CD4-positive, alpha-beta T cell treated with Interleukin-2 at 100 ng/mL for 4 hours (primary cell): ENCODE measurements at regions not wholly inside any gene's neighbourhood (a gene's known extent, or its start where the extent isn't known, plus 50 kb on each side); places are given as distances from the start of the nearest gene placed in this dataset.
"Not testable (repeated sequence)": the region's sequence is repeated elsewhere in the genome, so short reads cannot be mapped to it uniquely, and the experiment has no call there.

Source experiments
- DNase-seq: peaks from one replicate; pipeline ENCODE4 v3.0.0-alpha.2; 2020; ENCODE audit warnings: low spot score

DNA sequence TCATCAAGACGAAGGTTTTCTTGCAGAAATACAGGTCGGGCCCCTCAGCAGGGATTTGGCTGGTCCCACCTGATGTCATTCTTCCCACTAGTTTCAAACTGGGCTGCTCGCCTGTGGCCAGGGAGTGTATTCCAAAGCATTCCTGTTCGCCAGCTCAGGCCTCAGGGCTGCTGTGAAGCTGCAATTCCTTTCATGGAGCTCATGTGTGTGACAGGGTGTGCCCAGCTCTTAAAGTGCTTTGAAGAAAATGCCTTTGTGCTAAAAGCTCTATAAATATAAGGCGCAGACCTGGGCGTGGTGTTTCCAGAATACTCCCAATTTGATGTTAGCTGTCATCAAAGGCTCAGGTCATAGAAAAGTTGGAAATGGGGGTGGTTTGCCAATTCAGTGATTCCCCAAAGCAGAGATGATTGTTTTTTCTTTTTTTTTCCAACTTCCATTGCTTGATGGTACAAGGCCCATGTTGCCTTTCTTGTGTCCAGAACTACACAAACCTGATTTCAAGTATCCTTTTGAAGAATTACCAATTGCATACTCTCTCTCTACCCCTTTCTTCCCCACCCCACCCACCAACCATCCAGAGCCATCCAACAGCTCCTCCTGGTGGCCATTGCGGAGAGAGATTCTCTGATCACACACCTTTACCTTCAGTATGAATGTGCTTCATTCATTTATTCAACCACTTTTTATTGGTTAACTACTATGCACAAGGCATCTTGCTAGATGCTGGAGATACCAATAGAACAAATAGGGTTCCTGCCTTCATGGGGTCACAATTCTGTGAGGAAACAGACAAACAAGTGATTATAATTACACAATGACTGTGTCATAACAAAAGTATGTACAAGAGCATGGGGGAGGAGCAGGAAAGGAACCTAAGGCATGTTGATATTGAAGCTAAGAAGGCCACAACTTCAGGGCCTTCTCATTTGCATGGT is 297.3 kb upstream of the LYZL1 start:
- DNase-seq = peak; percentile 14

DNA sequence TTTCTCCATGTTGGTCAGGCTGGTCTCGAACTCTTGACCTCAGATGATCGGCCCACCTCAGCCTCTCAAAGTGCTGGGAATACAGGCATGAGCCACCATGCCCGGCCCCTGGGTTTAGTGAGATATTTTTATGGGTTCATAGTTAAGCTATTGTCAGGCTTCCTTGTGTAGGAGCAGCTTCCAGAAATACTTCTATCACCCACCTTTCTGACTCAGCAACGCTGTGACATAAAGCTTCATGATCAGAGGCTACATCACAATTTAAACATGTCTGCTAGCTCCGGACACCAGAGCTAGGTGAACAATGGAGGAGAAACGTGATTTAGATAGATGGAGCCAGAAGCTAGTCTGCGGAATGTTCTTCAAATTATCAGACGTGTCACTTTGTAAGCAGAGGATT is 295.8 kb upstream of the LYZL1 start:
- no peak for DNase-seq

DNA sequence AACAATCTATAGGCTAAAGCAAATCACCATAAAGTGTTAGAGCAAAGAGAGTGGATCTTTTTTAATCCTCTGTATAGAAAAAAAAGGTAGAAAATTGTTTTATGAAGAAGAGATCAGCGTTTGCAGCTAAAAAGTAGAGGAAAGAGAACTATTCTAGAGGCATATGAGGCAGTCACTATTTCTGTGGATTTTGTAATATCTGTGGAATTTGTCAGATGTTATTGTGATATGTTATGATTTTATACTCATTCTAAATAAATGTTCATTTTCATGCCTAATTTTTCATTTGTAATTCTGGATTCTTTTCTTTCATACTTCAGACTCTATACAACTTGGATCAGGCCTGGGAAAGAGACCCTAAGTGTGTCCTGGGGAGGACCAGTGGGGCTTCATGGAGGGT is 295.0 kb upstream of the LYZL1 start:
- DNase-seq = no peak

DNA sequence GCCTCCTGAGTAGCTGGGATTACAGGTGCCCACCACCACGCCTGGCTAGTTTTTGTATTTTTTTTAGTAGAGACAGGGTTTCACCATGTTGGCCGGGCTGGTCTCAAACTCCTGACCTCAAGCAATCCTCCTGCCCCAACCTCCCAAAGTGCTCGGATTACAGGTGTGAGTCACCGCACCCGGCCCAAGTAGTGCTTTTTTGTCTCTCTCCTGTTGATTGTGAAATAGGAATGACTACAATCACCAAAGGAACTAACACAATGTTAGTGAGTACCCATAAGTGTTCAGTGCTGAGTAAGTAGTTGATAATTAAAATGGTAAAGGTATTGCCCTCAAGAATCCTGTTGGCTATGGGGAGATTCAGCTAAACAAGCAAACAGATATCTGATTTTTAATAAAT is 294.1 kb upstream of the LYZL1 start:
- not testable (repeated sequence) for DNase-seq

DNA sequence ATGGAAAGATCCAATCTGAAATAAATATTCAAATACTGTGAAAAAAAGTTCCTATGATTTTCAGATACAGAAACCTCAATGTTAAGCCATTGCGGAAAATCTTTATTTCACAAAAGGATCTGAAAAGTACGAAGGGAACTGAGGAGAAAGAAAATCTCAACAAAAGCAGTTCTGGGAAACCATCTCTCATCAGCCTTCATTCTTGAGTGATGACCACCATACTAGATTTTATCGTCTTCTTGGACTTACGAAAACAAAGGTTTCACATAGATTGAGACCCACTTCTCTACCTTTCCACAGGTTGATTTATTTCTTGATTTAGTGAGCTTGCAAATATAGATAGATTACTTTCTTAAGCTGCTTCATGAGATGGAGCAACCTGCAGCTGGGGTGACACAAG is 293.4 kb upstream of the LYZL1 start:
- DNase-seq = no peak

DNA sequence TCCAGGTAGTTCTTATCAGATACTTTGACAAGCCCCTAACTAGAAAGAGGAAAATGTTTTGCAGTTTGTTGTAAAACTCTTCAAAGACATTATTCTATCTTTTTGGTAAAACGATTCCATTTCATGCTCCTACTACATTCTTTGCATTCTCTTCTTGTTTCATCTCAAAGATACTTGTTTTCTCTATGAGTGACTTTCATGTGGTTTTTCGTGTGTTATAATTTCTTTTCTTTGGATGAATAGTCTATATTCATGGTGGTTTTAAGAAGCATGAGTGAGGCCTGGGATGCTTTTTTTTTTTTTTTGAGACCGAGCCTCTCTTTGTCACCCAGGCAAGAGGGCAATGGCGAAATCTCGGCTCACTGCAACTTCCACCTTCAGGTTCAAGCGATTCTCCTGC is 292.5 kb upstream of the LYZL1 start:
- DNase-seq = no peak

DNA sequence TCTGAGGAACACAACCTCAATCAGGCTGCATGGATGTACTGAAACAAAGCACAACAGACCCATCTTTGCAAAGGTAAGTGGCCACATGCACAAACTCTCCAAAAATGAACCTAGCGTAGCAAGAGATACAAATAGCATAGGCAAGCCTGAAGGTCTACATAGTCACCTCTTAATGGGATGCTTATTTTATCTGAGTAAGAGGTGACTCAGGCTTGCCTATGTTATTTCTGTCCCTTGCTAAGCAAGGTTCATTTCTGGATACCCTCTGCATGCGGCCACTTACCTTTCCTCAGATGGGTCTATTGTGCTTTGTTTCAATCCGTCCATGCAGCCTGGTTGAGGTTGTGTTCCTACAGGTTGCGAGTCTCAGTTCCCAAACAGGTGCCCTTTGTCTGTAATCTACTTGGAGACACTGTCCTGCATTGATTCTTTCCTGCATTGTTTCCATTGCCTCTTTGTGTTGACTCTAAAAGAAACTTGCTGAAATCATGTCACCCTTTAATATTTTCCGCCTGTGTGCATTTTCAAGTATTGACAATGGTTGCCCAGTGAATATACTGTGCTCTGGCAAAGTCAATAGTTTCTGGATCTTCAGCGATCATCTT is 291.8 kb upstream of the LYZL1 start:
- no peak for DNase-seq

DNA sequence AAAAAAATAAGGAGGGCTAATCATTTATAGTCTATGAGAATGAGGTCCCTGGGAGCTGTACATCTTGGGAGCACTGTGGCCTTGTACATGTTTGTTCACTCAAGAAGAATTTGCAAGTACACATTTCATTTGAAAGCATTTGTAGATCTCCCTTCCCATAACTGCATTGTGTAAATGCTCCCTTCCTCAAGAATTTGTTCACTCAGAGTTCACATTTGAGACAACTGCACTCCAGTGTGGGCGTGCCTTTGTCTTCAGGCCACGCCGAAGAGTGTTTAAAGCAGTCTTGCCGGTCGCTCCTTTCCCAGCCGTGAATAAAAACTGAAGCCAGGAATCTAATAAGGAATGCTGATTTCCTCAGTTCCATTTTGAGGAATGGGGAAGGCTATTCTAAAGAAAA is 291.1 kb upstream of the LYZL1 start:
- DNase-seq = no peak

DNA sequence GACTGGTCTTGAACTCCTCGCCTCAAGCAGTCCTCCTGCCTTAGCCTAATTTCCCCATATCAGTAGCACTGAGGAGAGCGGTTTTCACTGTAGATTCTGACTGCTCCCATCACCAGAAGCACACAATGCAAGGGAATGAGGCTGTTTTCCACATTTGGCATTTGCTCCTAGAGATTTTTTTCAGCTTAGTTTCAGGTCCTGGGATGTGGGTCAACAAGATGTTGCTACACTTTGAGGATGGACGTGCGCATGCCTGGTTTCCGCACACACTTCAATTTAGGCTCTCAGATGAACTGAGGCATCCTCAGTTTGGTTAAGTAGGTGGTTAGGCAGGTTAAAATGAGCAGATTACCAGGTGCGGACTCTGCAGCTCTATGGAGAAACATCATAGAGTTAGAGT is 287.1 kb upstream of the LYZL1 start:
- no peak for DNase-seq

DNA sequence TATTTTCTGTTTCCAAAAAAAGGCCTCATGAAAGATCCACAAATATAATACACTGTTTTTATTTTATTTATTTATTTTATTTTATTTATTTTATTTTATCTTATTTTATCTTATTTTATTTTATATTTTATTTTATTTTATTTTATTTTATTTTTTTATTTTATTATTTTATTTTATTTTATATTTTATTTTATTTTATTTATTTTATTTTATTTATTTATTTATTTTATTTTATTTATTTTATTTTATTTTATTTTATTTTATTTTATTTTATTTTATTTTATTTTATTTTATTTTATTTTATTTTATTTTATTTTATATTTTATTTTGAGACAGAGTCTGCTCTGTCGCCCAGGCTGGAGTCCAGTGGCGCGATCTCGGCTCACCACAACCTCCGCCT is 285.9 kb upstream of the LYZL1 start:
- not testable (repeated sequence) for DNase-seq

DNA sequence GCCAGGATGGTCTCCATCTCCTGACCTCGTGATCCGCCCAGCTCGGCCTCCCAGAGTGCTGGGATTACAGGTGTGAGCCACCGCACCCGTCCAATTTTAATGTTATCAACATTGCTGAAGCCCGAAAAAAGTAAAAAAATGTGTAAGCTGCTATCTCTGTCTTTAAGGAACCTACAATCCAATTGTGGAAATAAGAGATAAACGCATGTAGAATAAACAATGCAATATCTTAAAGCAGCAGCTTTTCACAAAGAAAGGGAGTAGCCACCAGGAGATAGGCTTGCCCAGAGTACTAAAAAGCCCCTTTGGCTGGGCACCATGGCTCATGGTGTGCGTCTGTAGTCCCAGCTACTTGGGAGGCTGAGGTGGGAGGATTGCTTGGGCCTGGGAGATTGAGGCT is 282.9 kb upstream of the LYZL1 start:
- DNase-seq = no peak

DNA sequence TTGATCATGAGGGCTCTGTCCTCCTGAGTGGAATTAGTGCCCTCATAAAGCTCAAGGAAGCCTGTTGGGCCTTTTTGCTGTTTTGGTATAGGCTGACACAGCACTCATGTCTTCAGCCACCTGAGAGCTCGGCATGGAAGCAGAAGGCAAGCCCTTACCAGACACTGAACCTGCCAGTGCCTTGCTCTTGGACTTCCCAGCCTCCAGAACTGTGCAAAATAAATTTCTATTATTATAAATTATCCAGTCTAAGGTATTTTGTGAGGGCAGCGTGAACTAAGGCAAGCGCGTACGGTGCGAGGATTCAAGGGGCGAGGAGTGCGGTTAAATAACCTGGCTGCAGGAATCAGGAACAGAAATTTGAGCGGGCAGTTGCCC is 281.5 kb upstream of the LYZL1 start:
- no peak for DNase-seq

DNA sequence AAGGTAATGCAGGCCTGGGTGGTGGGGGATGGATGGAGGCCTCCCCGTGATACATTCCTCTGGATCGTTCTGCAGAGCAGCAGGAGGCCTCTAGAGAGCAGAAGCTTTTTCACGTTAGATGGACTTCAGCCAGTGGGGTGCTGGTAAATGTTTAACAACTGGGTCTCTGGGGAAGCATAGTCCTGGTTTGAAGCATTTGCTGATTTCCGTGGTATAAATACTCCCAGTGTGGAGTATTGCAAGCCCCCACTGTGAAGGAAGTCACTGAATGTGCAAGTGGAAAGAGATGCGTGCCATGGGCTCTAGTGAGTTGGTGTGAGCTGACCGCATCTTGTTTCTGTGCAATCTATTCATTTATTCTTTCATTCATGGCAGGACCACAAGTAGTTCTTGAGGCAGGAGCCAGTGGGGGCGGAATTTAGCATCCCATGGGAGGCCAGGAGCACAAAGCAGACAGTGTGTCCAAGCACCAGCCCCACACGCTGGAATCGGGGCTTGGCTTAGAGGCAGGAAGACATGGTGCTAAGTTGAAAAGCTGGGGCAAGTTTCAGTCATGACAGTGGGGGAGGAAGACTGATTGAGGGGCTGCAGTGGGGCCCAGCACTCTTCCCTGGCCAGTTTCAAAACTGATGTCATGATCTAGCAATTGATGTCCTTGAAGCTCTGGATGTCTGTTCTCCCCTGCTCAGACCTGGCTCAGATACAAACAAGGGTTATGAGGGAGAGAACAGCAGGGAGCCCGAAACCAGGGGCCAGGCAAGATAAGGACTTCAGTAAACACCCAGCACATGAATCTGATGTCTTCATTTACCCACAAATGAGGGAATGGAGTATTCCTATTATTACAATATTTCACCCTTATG is 280.9 kb upstream of the LYZL1 start:
- DNase-seq = no peak

DNA sequence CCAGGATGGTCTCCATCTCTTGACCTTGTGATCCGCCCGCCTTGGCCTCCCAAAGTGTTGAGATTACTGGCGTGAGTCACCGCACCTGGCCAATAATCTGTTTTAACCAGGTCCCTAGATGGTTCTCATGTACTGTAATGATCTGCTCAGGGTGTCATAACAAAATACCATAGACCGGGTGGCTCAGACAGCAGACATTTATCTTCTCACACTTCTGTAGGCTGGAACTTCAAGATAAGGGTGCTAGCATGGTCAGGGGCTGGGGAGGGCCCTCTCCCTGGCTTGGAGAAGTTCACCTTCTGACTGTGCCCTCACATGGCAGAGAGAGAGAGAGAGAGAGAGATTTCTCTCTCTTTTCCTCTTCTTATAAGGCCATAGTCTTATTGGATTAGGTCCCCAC is 279.4 kb upstream of the LYZL1 start:
- DNase-seq = no peak

DNA sequence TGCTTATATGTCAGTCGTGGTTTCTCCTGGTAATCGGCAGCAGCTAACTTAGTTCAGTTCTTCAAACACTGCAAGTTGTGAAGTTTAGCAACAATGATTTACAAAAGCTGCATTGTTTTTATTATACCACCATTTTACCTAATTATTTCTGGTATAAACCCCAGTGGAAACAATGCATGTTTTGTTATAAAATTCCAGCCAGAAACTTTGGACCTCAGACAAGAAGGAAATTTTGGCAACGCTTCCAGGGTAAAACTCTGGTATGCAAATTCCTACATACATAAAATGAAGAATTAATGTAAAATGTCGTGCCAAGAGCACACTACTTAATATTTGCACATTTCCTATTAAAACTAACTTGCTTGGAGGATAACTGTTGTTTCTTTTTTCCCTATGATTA is 277.4 kb upstream of the LYZL1 start:
- no peak for DNase-seq

DNA sequence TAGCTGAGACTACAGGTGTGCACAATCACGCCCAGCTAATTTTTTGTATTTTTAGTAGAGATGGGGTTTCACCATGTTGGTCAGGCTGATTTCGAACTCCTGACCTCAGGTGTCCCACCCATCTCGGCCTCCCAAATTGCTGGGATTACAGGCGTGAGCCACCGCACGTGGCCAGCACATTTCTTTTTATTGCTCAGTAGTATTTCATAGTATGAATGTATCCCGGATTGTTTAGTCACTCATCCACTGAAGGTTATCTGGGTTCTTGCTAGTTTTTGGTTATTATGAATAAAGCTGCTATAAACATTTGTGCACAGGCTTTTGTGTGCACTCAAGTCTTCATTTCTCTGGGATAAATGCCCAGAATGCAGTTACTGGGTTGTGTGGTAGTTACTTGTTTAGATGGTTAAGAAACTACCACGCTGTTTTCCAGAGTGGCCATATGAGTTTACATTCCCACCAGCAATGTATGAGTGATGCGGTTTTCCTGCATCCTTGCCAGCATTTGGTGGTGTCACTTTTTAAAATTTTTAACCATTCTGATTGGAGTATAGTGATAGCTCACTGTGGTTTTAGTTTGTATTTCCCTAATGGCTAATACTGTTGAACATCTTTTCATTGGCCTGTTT is 275.8 kb upstream of the LYZL1 start:
- DNase-seq = no peak

DNA sequence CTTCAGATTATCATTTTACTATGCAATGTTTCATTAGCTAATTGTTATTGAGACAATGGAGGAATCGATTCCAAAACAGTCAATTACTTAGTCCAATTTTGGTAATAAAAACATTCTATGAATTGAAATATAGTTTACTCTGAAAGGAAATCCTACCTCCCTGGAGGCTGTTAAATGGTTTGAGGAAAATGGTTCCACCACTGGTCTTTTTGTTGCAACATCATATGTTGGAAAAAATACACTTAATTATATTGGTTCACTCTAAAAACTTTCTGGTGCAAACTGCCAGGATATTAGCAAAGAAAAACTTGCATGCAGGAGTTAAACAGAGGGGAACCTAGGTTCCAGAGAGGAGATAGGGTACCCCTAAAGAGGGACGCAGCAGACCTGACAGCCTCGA is 267.3 kb upstream of the LYZL1 start:
- DNase-seq = no peak

DNA sequence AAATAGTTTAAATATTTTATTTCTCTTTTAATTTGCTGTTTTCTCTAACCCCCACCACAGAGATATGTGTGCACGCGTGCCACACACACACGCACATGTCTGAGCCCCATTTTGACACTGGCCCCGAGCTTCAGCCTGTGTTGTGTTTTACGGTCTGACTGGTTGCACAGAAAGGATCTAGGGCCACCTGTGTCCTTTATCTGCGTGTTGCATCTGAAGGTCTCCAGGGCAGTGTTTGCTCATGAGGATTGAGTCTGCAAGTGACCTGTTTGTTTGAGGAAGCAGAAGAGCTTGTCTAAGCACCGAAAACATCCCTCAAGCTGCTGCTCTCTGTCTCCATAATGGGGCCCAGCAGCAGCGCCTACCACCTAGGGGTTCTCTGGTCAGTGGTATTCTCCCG is 266.4 kb upstream of the LYZL1 start:
- no peak for DNase-seq

DNA sequence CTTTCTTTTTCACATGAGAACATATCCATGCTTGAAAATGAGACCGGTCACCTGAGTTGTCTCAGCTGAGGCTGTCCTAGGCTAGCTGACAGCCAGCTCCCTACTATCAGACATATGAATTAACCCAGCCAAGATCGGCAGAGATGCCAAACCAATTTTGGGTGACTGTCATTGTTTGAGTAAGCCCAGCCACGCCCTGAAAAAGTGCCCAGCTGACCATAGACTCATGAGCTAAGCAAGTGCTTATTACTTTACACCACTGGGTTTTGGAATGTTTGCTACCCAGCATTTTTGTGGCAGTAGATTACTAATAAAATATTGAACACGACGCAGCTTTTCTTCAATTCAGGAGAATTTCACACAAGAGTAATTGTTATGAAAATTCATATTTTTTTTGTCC is 265.2 kb upstream of the LYZL1 start:
- no peak for DNase-seq

DNA sequence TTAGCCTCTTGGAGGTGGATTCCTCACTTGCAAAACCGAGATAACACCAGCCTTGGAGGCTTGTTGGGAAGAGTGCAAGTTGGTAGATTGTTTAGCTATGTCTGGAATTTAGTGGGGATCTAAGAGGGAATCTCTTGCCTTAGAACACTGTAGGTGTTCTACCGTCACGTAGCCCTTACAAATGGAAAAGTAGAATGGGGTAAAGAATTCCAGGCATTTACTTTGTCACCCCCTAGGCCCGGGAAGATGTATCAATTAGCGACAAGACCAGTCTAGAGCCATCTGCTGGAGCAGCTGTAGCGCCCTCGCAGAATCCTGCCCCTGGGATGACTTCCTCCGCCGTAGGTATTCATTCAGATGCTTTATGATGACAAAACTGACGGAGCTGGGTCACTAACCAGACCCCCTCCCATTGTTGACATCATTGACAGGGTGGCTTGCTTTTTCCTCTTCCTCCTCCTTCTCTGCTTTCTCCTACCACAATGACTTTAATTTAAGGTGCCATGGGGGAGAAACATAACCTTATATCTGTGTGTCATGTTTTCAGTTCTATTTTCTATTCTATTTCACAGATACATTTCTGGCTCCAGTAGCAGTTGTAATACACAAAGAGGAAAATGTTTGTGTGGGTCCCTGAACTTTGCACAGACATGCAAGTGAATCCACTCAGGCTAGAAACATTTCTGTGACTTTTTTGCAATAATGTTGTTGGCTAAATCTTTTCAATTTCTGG is 262.6 kb upstream of the LYZL1 start:
- DNase-seq = no peak

DNA sequence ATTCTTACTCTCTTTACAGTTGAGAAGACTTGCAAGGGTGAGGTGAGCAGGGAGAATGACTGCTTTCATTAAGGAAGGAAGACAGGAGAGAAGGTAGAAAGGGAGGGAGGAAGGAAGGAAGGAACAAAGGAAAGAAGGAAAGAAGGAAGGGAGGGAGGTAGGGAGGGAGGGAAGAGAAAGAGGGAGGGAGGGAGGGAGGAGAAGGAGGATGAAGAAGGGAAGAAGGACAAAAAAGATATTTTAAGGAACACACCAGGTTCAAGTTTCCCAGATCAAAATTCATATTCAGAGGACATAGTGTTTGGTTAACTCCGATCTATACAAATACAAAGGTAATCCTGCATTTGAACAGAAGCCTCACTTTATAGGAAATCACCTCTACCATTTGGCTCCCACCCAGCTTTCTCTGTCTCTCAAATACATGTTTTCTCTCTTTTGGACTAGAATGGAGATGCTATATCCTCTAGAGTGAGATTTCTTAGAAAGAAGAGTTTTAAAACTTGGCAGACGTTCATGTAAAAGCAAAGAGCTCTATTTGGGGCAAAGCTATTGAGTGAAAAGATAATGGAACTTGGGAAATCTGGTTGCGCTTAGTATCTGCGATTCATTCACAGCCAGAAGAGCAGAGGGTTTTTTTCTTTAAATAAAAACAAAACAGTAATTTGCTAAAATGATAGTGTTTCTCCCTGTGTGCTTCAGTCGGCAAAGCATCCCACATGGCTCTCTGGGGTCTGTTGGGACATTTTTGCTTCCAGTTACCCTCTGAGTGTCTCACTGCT is 261.9 kb upstream of the LYZL1 start:
- DNase-seq = no peak
